Activated gamma-delta T cell treated with anti-CD3 and anti-CD28 coated beads, Interleukin-2, amount 50 U/mL, for 16 hours (primary cell): ENCODE measurements at regions not wholly inside any gene's neighbourhood (a gene's known extent, or its start where the extent isn't known, plus 50 kb on each side); places are given as distances from the start of the nearest gene placed in this dataset.
"Not testable (repeated sequence)": the region's sequence is repeated elsewhere in the genome, so short reads cannot be mapped to it uniquely, and the experiment has no call there.

Experiments
- DNase-seq: peaks from one replicate; pipeline ENCODE4 v3.0.0-alpha.2; 2020; ENCODE audit warnings: low read depth

DNA sequence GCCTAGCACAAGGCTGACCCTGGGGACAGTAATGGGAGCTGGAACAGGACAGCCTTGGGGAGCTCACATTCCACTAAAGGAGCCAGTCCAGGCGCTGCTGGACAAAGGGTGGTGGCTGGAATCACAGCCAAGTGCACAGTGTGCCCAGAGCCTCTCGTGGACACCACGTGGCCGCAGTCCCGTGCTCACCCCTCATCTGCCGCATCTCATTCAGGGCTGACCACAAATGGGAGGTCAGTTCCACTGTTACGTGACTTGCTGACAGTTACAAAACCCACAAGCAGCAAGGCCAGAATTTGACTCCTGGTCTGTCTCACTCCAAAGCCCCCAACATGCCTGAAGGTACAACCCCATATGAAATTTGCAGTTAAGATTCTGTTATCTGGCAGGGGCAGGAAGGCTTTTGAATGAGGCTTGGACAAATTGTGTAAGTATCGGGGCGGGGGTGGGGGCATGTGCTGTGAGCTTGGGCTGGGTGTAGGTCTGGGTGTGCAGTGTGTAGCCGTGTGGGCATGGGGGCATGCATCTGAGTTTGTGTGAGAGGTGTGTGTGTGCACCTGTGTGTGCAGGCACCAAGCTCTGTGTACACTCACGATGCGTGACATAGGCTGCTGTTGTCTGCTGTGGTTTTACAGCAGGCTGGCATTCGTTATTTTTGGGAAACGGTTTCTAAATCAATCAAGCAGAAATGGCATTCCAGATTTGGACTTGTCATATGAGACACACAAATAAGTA lies 301.7 kb downstream of the BRD1 start:
- DNase-seq = no peak

DNA sequence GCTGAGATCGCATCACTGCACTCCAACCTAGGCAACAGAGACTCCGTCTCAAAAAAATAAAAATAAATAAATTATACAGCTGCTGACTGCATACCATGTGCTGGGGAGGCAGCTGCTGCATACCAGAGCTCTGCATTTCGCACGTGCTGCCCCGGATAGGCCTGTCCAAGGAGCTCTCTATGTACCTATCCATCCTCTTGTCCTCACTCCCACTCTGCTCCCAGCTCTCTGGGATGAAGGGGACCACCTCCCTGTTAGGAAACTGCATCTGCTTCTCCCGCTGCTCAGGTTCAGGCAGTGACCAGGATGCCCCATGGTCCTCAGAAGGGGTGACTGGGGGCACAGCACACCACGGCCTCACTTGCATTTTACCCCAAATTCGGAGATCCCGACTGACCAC lies 302.3 kb downstream of the BRD1 start:
- no peak for DNase-seq

DNA sequence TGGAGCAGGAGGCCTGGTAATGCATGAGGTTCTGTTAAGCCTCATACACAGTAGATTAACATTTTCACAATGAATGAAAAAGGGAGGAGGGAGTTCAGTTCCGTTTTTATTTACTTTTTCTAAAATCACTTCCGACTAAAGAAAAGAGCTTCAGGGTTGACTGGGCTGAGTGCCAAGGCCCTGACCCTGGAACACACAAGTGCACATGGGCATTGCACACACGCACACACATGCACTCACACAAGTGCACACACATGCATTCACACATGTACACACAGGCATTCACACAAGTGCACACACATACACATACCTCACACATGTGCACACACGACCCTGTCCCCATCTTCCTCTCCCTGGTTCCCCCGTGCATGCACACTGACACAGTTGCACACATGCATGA lies 303.3 kb downstream of the BRD1 start:
- DNase-seq = no peak

DNA sequence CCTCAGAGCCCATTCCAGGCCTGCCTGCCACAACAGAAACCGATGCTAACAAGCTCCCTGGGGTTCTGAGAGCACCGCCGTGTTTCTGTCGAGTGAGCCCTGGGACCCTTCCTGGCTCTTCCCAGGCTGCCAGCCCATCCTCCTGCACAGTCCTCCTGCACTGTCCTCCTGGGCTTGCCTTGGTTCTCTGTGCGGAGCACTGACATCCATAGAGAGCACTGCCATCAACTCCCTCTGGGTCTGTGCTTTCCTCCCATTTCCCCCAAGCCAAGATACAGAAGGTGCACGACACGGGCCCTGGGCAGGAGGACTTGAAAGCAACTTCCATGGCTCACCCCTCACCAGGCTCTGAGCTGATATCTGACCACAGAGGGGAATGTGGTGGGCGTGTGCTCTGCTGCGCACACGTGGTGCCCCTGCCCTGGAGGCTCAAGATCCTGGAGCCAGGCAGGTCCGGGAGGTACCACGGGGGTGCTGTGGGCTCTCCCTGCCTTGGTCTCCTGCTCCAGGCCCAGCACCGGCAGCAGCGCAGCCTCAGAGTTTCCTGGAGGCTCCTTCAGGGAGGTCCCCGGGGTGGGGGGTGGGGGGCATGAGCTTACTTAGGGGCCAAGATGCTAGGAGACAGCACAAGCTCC lies 304.2 kb downstream of the BRD1 start:
- DNase-seq = no peak

DNA sequence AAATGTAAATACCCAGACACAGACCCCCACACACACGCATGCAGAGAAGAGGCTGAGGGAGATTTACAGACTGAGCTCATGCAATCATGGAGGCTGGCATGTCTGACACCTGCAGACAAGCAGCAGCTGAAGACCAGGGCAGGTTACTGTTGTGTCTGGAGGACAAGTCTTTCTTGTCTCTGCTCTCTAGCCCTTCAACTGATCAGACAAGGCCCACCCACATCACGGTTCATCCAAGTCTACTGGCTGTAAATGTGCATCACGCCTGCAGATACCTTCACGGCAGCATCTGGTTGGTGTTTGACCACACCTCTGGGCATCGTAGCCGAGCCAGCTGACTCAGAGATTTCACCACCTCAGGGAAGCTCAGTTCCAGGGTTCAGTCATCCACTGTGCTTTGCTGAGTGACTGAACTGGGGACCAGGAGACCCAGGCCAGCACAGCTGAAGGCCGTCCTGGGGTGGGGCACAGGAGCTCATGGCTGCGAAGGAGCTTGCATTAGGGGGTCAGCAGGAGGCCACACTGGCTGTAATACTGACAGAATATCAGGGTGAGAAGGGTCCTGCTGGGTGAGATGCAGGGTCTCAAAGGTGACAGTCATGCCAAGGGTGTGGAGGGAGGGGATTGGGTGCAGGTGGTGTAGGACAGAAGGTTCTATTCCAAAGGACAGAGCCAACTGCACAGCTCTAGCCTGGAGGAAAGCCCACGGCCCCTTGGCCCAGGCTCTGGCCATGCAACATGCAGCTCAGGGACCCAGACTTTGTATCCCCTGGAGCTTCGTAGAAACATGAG lies 304.9 kb downstream of the BRD1 start:
- DNase-seq = no peak

DNA sequence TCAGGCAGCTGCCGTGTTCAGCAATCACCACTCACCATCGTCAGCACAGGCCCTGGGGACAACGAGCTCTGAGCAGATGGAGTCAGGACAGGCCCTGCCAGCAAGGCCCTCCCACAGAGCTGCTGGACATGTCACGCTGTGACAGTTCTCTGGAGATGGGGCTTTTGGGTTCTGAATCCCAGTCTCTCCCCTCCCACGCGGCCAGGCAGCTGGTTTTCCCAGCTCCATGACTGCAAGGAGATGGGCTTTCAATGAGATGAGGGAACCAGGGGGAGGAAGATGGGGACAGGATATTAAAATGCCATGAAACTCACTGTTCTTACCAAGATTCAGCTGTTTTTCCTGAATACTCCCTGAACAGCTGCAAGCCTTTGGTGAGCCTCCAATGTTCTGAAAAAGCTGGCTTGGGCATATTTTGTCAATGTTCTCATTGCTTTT lies 305.9 kb downstream of the BRD1 start:
- no peak for DNase-seq

DNA sequence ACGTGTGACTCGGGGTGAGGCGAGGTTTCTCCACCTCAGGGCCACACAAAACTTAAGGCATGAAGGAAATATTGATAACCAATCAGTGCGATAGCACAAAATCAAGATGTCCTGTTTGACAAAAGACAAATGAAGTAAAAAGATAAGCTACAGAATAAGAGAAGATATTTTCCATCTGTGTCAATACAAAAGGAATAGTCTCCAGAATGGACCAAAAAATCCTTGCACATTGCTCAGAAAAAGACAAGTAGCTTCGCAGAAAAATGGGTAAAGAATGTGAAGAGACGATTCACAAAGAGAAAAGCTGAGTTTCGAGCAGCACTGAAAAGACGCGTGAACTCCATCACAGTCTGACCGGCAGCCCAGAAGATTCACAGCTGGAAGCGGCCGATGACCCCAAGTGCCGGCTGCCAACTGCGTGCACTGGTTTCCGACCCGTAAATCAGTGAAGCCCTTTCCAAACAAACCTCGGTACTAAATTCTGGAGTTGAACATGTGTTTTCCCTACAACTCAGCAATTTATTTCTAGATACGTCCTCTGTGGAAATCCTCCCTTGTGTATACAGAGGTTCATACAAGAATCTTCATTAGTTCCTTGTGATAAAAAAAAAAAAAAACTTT lies 308.4 kb downstream of the BRD1 start:
- no peak for DNase-seq

DNA sequence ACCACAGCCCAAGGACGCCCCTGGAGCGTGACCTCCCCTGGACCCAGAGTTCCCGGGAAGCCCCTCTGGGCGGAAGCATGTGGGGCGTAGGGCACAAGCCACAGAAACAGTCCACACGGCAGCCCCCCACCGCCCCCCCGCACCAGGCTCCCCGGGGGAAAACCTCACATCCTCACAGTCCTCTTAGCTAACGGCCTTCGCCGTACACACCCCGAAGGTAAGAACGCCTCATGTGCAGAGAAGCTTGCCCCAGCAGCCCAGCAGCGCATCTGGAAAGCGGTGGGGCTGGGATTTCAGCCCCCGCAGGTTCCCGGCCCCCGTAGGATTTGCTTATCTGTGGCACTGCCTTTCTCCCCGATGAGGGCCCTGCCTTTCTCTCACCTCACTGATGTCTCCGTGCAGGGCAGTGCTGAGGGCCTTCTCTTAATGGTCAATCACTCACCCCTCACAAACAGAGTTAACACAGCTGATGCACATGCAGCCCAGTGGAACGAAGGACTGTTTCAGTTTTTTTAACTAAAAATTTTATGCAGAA lies 309.2 kb downstream of the BRD1 start:
- DNase-seq = no peak

DNA sequence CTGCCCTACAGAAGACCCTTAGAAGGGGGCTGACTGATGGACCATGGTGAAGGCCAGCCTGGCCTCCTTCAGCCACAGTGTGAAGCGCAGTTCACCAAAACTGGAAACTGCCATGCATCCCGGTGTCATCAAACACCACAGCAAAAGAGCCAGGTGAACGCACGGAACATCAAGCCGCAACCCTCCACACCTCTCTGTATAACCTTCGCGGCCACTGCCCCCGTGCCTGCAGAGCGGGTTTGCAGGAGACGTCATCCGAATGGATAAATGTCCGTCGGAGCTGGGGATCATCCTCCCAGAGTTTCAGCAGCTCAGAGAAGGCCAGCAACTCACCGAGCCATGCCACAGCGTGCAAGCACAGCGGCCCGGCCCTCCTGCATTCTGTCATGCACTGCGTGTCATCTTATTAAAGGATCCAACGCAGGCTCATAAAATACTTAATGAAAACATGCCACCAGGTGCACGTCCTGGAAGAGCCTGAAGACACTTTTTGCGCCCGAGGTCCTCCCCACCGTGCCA lies 309.9 kb downstream of the BRD1 start:
- DNase-seq = no peak

DNA sequence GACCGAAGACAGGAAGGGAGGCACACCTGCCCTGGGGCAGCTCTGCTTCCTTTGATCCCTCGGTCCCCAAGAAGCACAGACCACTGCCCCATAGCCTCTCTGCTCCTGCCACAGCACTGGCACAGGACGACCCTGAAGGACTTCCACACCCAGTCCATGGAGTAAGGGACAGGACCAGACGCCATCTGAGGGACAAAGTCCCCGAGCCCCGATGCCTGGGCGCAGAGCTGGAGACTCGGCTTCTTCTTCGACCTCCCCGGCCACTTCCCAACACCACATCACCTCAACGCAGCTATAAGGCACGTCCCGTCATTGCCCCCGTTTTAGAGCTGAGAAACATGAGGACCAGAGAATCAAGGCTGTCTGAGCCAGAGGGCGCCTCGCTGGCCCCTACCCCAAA lies 310.5 kb downstream of the BRD1 start:
- no peak for DNase-seq

DNA sequence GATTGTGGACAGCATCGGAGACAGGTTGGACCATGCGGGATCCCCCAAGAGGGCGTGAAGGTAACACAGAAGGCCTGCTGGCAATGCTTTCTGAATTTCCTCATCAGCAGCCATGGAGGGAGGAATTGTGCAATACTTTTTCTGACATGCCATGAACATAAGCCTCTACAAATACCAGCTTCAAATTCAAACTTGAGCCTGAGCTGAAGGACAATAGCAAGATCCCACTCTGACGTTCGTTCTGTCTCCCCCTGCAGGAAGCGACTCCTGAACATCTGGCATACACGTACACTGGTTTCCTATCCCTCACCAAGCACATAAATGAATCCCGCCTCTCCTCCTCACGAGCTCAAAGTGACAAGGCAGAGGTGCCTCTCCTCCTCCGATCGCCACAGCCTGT lies 312.2 kb downstream of the BRD1 start:
- DNase-seq = no peak

DNA sequence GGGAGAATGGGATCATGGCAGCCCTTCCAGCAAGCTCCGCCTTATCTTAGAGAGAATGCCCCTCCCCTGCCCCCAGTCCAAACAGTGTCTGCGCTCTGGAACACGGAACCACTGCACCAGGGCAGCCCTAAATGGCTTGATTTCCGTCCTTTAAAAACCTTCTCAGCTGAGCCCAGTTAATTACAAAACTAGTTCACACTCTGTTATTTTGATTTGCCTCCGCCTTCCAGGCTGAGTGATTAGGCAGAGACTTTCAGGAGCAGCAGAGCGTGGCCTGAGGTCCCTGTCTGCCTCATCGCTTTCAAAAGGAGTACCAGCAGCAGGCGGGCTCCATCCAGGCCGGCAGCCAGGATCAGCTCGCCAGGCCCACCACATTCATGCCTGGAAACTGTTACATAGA lies 313.0 kb downstream of the BRD1 start:
- DNase-seq = no peak

DNA sequence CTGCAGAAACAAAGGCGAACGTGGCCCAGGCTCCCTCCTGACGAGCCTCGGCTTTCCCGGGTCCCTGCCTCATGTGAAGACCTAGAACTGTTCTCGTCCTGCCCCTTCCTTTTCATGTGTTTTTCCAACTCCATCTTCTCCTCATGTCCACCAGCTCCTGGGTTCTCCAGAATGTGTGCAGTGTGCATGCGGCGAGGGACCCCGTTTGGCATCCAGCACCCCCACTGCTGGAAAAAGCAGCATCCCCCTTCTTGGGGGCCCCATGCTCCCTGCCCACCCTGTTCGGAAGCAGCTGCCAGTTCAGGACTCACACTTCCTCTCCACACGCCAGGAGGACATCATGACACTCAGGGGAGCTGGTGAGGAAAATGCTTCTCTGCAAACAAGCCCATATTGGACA lies 313.5 kb downstream of the BRD1 start:
- no peak for DNase-seq

DNA sequence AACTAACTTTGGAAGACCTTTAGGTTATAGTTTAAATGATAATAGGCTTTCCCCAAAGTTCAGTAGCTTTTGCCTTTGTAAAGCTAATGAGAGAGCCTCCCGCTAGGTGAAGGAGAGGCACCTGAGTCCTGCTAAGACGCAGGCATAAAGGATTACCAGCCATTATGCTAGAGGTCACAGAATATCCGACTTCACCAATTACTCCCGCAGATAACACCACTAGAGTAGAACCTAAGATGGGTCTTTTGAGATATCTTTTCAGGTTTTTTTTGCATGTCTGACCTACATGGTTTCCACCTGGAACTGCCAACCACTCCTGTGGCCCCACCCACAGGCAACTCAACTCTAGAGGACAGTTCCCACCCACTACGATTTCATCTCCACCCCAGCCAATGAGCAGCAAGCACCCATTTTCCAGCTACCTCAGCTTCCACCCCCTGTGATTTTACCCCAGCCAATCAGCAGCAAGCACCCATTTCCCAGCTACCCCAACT lies 314.3 kb downstream of the BRD1 start:
- no peak for DNase-seq

DNA sequence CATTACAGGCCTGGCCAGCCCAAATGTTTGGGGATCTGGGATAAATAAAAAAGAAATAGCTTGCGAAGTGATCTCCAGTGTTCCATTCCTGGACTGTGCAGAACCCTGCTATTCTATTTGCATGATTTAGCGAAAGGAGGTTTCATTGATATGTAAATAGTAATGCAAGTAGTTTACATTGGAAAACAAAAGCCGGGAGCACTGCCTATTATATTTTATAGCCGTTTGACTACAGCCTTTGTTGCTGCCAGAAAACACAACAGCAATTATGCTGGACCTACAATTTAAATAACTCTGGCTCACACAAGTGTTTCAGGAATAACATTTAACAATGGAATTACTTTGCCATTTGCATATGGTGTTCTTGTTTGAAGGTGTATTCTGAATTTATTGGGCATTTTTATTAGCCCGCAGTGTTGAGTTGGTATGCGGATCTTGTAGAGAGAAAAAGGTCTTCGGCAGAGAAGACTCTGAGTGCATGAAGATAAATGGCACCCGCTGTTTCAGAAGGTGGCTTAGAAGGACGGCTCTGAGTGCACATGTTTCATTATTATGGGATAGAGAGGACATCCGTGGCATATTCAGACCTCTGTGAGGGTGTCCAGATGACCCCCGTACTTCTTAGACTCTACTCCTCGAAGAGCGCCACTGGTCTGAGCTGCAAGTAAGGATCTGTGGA lies 315.0 kb downstream of the BRD1 start:
- DNase-seq = no peak

DNA sequence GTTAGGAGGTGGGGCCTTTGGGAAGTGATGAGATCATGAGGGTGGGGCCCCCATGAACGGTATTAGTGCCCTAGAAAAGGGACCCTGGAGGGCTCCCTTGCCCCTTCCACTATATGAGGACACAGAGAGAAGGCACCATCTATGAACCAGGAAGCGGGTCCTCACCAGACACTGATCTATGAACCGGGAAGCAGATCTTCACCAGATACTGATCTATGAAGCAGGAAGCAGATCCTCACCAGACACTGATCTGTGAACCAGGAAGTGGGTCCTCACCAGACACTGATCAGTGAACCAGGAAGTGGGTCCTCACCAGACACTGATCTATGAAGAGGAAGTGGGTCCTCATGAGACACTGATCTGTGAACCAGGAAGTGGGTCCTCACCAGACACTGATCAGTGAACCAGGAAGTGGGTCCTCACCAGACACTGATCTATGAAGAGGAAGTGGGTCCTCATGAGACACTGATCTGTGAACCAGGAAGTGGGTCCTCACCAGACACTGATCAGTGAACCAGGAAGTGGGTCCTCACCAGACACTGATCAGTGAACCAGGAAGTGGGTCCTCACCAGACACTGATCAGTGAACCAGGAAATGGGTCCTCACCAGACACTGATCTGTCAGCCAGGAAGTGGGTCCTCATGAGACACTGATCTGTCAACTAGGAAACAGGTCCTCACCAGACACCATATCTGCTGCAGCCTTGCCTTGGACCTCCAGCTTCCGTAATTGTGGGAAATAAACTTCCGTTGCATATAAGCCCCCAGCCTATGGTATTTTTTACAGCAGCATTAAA lies 316.1 kb downstream of the BRD1 start:
- not testable (repeated sequence) for DNase-seq

DNA sequence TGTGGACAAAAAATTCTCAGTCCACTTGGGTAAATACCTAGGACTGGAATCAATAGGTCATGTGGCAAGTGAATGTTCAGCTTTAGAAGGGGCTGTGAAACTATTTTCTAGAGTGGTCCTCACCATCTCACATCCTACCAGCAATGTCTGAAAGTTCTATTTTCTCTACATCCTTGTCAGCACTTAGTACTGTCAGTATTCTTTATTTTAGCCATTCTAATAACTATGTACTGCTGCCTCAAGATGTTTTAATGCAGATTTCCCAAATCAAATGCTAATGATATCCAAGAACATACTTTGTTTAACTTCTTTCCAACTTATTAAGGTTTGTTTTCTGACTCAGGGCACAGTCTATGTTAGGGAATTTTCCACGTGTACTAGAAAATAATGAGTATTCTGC lies 317.0 kb downstream of the BRD1 start:
- DNase-seq = no peak

DNA sequence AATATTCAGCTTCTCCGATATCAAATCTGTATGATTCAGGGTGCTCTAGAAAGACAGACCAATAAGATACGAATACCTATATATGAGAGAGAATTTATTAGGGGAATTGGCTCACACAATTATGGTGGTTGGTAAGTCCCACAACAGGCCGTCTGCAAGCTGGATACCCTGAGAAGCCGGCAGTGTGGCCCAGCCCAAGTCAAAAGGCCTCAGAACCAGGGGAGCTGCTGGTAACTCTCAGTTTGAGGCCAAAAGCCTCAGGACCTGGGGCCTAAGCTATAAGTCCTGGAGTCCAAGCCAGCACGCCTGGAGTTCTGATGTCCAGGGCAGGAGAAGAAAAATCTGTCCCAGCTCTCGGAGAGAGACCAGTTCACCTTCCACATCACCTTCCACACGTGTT lies 318.7 kb downstream of the BRD1 start:
- DNase-seq = no peak

DNA sequence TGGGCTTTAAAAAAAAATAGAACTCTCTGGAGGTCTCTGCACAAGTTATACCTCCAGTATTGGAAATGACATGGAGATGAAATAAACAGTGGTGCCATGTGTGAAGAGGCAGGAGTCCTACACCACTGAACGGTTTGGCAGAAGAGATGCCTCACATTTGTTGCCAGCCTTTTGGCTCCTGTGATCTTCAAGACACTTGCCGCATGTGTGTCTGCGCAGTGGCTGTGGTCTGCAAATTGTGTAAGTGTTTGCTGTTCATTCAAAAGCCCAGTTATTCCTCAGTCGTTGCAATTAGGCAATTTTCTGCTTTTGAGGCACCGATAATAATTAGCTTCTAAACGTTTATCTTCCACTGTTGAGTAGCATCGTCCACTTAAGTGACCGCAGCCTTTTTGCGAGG lies 319.1 kb downstream of the BRD1 start:
- no peak for DNase-seq

DNA sequence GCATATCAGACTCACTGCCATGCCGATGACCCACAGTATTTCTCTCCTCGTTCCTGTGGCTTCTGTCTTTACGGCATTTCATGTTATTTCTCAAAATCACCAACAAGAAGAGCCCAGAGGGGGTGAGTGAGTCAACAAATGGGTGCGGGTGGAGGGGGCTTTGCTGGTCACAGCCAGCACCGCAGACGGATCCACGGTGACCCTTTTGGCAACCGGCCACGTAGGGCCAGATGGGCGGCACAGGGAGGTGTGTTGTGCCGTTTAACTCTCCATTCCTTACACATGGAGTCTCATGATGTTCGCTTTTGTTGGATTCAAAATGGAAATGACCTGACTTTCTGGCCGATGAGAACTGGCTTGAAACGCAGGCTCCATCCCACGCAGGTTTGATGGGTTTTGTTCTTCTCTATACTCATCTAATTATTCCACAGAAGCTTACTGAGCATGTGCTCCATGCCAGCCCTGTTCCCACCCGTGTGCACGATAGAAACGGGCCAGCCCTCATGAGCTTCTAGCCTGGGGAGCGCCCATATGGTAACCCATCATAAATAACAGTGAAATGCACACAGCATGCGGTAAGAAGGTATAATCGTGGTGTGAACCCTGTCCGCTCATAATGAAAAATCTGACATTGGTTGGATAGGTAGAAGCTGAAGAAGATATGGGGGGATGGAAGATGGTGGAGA lies 319.9 kb downstream of the BRD1 start:
- DNase-seq = no peak
